HG03354 (cell line): ENCODE measurements at regions not wholly inside any gene's neighbourhood (a gene's known extent, or its start where the extent isn't known, plus 50 kb on each side); places are given as distances from the start of the nearest gene placed in this dataset.

Experiments
- ATAC-seq: cut with Tn5 transposase; IDR thresholded peaks from one replicate; pipeline ENCODE4 v1.9.1; 2021; ENCODE audit warnings: mild to moderate bottlenecking; ENCODE audit not compliant: unreplicated experiment, poor library complexity, severe bottlenecking

- ATAC-seq, result no peak
These were observed 332.7 kb downstream of the RAPGEF2 start for GRCh38 chr4:159435561-159436023.

- no peak for ATAC-seq
These were observed 341.1 kb downstream of the RAPGEF2 start for GRCh38 chr4:159443975-159444374.

- no peak for ATAC-seq
These were observed 341.8 kb downstream of the RAPGEF2 start for GRCh38 chr4:159444678-159445077.

- ATAC-seq, result no peak
These were observed 342.8 kb downstream of the RAPGEF2 start for GRCh38 chr4:159445692-159446091.

GRCh38 chr4:159446266-159446976 is 343.5 kb downstream of the RAPGEF2 start:
- peak; percentile 100 for ATAC-seq

GRCh38 chr4:159447296-159447695 is 344.4 kb downstream of the RAPGEF2 start:
- ATAC-seq, result no peak

- no peak for ATAC-seq
These were observed 348.1 kb downstream of the RAPGEF2 start for GRCh38 chr4:159451006-159451405.

GRCh38 chr4:159455675-159456237 is 352.9 kb downstream of the RAPGEF2 start:
- ATAC-seq, result peak; percentile 82

GRCh38 chr4:159460371-159460770 is 357.5 kb downstream of the RAPGEF2 start:
- no peak for ATAC-seq

GRCh38 chr4:159463235-159463634 is 360.4 kb downstream of the RAPGEF2 start:
- no peak for ATAC-seq

- no peak for ATAC-seq
These were observed 361.4 kb downstream of the RAPGEF2 start for GRCh38 chr4:159464302-159464701.

- no peak for ATAC-seq
These were observed 374.0 kb downstream of the RAPGEF2 start for GRCh38 chr4:159476886-159477285.

GRCh38 chr4:159480826-159481225 is 377.9 kb downstream of the RAPGEF2 start:
- no peak for ATAC-seq

- ATAC-seq, result no peak
These were observed 379.1 kb downstream of the RAPGEF2 start for GRCh38 chr4:159481936-159482335.

GRCh38 chr4:159483110-159483781 is 380.4 kb downstream of the RAPGEF2 start:
- no peak for ATAC-seq

- ATAC-seq, result no peak
These were observed 381.2 kb downstream of the RAPGEF2 start for GRCh38 chr4:159483782-159484741.

- no peak for ATAC-seq
These were observed 382.0 kb downstream of the RAPGEF2 start for GRCh38 chr4:159484864-159485263.

GRCh38 chr4:159487284-159487747 is 384.4 kb downstream of the RAPGEF2 start:
- ATAC-seq, result peak; percentile 99

GRCh38 chr4:159489646-159490045 is 386.8 kb downstream of the RAPGEF2 start:
- no peak for ATAC-seq
